ENCODE measurements at regions not wholly inside any gene's neighbourhood (a gene's known extent, or its start where the extent isn't known, plus 50 kb on each side); places are given as distances from the start of the nearest gene placed in this dataset.
A peak's percentile ranks its signal among the peaks of the same experiment; 100 is the strongest.

- no peak for ATAC-seq (ENCODE audit: insufficient read depth, low FRiP score)
- no peaks in the 10 kb centered on the region for H3K9me3 ChIP-seq (ENCODE audit: control insufficient read depth in 4 of 4, insufficient read depth in 3 of 4, low read length in 3 of 4)
- H3K36me3 ChIP-seq (ENCODE audit: control insufficient read depth in 4 of 4, insufficient read depth in 4 of 4, low read length in 4 of 4), result no peaks in the 10 kb centered on the region
- no peak for TF ChIP-seq CTCF (IDR thresholded peaks at IDR 0.05; ENCODE audit: control extremely low read depth, extremely low read depth)
- no peaks in the 10 kb centered on the region for H3K4me1 ChIP-seq (ENCODE audit: control insufficient read depth in 5 of 5, insufficient read depth in 5 of 5, low read length in 5 of 5)
- no peak overlapping the region for H3K4me3 ChIP-seq
- H3K27ac ChIP-seq (ENCODE audit: low read depth in 1 of 2, low read length in 1 of 2), result no peak overlapping the region
- H3K27me3 ChIP-seq (ENCODE audit: control insufficient read depth in 3 of 3, insufficient read depth in 3 of 3, low read length in 2 of 3), result no peaks in the 10 kb centered on the region
- H3K9ac ChIP-seq (ENCODE audit: insufficient read depth in 1 of 2, low read length in 2 of 2), result no peak overlapping the region
- peak in 1 of 3 donors; percentile 4 for DNase-seq
- 70 to 77% methylated on average over 4 of the region's 4 CpGs for WGBS, 2 donors
These were observed 284.6 kb upstream of the ANKRD30A start for GRCh38 chr10:36840788-36841187.

GRCh38 chr10:36837416-36837815 is 288.0 kb upstream of the ANKRD30A start:
- Histone ChIP-seq H3K9me3 (ENCODE audit: control insufficient read depth in 4 of 4, insufficient read depth in 3 of 4, low read length in 3 of 4) (no peaks in the 10 kb centered on the region), H3K9ac (ENCODE audit: insufficient read depth in 1 of 2, low read length in 2 of 2) (no peak overlapping the region), H3K27me3 (ENCODE audit: control insufficient read depth in 3 of 3, insufficient read depth in 3 of 3, low read length in 2 of 3) (no peaks in the 10 kb centered on the region), H3K4me1 (ENCODE audit: control insufficient read depth in 5 of 5, insufficient read depth in 5 of 5, low read length in 5 of 5) (no peaks in the 10 kb centered on the region), H3K36me3 (ENCODE audit: control insufficient read depth in 4 of 4, insufficient read depth in 4 of 4, low read length in 4 of 4) (no peaks in the 10 kb centered on the region), H3K4me3 (no peak overlapping the region), H3K27ac (ENCODE audit: low read depth in 1 of 2, low read length in 1 of 2) (no peak overlapping the region)
- no peak for ATAC-seq (ENCODE audit: insufficient read depth, low FRiP score)
- no peak for DNase-seq
- no peak for TF ChIP-seq CTCF (IDR thresholded peaks at IDR 0.05; ENCODE audit: control extremely low read depth, extremely low read depth)

GRCh38 chr10:36819781-36820180 is 305.6 kb upstream of the ANKRD30A start:
- DNase-seq (no peak), ATAC-seq (ENCODE audit: insufficient read depth, low FRiP score) (no peak)
- 95% methylated on average over 20 of the region's 20 CpGs for WGBS, 2 donors
- no peak overlapping the region for H3K4me3 ChIP-seq
- no peaks in the 10 kb centered on the region for H3K36me3 ChIP-seq (ENCODE audit: control insufficient read depth in 4 of 4, insufficient read depth in 4 of 4, low read length in 4 of 4)
- TF ChIP-seq CTCF (IDR thresholded peaks at IDR 0.05; ENCODE audit: control extremely low read depth, extremely low read depth), result no peak
- peaks cover 0 to 3% (median 0%) of the 10 kb centered on the region in 4 donors for H3K9me3 ChIP-seq (ENCODE audit: control insufficient read depth in 4 of 4, insufficient read depth in 3 of 4, low read length in 3 of 4)
- H3K27ac ChIP-seq (ENCODE audit: low read depth in 1 of 2, low read length in 1 of 2), result no peak overlapping the region
- H3K9ac ChIP-seq (ENCODE audit: insufficient read depth in 1 of 2, low read length in 2 of 2), result no peak overlapping the region
- no peaks in the 10 kb centered on the region for H3K27me3 ChIP-seq (ENCODE audit: control insufficient read depth in 3 of 3, insufficient read depth in 3 of 3, low read length in 2 of 3)
- no peaks in the 10 kb centered on the region for H3K4me1 ChIP-seq (ENCODE audit: control insufficient read depth in 5 of 5, insufficient read depth in 5 of 5, low read length in 5 of 5)

- Histone ChIP-seq H3K27me3 (ENCODE audit: control insufficient read depth in 3 of 3, insufficient read depth in 3 of 3, low read length in 2 of 3) (no peaks in the 10 kb centered on the region), H3K4me3 (no peak overlapping the region), H3K9ac (ENCODE audit: insufficient read depth in 1 of 2, low read length in 2 of 2) (no peak overlapping the region), H3K27ac (ENCODE audit: low read depth in 1 of 2, low read length in 1 of 2) (no peak overlapping the region), H3K4me1 (ENCODE audit: control insufficient read depth in 5 of 5, insufficient read depth in 5 of 5, low read length in 5 of 5) (no peaks in the 10 kb centered on the region), H3K9me3 (ENCODE audit: control insufficient read depth in 4 of 4, insufficient read depth in 3 of 4, low read length in 3 of 4) (peaks cover 0 to 3% (median 0%) of the 10 kb centered on the region in 4 donors), H3K36me3 (ENCODE audit: control insufficient read depth in 4 of 4, insufficient read depth in 4 of 4, low read length in 4 of 4) (no peaks in the 10 kb centered on the region)
- ATAC-seq (ENCODE audit: insufficient read depth, low FRiP score), result no peak
- DNase-seq, result no peak
- 85 to 90% methylated on average over 15 of the region's 15 CpGs for WGBS, 2 donors
- TF ChIP-seq CTCF (IDR thresholded peaks at IDR 0.05; ENCODE audit: control extremely low read depth, extremely low read depth), result no peak
These were observed 307.5 kb upstream of the ANKRD30A start for GRCh38 chr10:36817898-36818297.
